Neuronal stem cell (in vitro differentiated cells): ENCODE measurements at regions not wholly inside any gene's neighbourhood (a gene's known extent, or its start where the extent isn't known, plus 50 kb on each side); places are given as distances from the start of the nearest gene placed in this dataset.
A peak's percentile ranks its signal among the peaks of the same experiment; 100 is the strongest.

Source experiments
- DNase-seq: peaks from one replicate; pipeline ENCODE4 v3.0.0-alpha.2; 2013; ENCODE audit warnings: low spot score
- H2AFZ ChIP-seq: one replicate; pipeline ENCODE4 v1.6.1; 2013; ENCODE audit warnings: mild to moderate bottlenecking, low read length, inconsistent platforms
- H2AK5ac ChIP-seq: 2 replicates; pipeline ENCODE4 v1.6.1; 2013; ENCODE audit warnings: low read depth, mild to moderate bottlenecking, inconsistent platforms, low read length, moderate library complexity, mixed read lengths
- H2BK120ac ChIP-seq: 2 replicates; pipeline ENCODE4 v1.6.1; 2013; ENCODE audit warnings: low read depth, mild to moderate bottlenecking, inconsistent platforms, low read length, moderate library complexity, mixed read lengths
- H2BK12ac ChIP-seq: one replicate; pipeline ENCODE4 v1.6.1; 2013; ENCODE audit warnings: low read length, inconsistent platforms
- H2BK15ac ChIP-seq: 2 replicates; pipeline ENCODE4 v1.6.1; 2013; ENCODE audit warnings: mild to moderate bottlenecking, low read length, inconsistent platforms, mixed read lengths
- H2BK5ac ChIP-seq: one replicate; pipeline ENCODE4 v1.6.1; 2013; ENCODE audit warnings: inconsistent platforms, mild to moderate bottlenecking, low read length, moderate library complexity
- H3K14ac ChIP-seq: one replicate; pipeline ENCODE4 v1.6.1; 2013; ENCODE audit warnings: low read length, inconsistent platforms
- H3K18ac ChIP-seq: 2 replicates; pipeline ENCODE4 v1.6.1; 2013; ENCODE audit warnings: low read length, inconsistent platforms
- H3K23ac ChIP-seq: 2 replicates; pipeline ENCODE4 v1.6.1; 2013; ENCODE audit warnings: low read depth, mild to moderate bottlenecking, mixed read lengths, low read length, inconsistent platforms; ENCODE audit not compliant: poor library complexity
- H3K27ac ChIP-seq: replicated peaks from 3 replicates; pipeline ENCODE4 v1.5.1; 2013; ENCODE audit warnings: low read length, inconsistent platforms
- H3K27me3 ChIP-seq, 3 experiments: 2 replicates each; pipeline ENCODE4 v1.6.1; 2013; ENCODE audit warnings: low read length in 3 of 3, mild to moderate bottlenecking in 2 of 3, inconsistent platforms in 1 of 3, low read depth in 1 of 3, mixed read lengths in 1 of 3, moderate library complexity in 1 of 3; ENCODE audit not compliant: control insufficient read depth in 3 of 3, insufficient read depth in 3 of 3
- H3K36me3 ChIP-seq, 2 donors: replicated peaks in 1 of 2; 2 replicates each; pipeline ENCODE4 v1.6.1; 2013; ENCODE audit warnings: low read length in 2 of 2; ENCODE audit not compliant: control insufficient read depth in 2 of 2, insufficient read depth in 2 of 2
- H3K4ac ChIP-seq: 2 replicates; pipeline ENCODE4 v1.6.1; 2013; ENCODE audit warnings: inconsistent platforms, mild to moderate bottlenecking, low read length, moderate library complexity
- H3K4me1 ChIP-seq, 2 donors: 1 replicate in 1 of 2; 2 replicates in 1 of 2; pipeline ENCODE4 v1.6.1; 2013; ENCODE audit warnings: low read length in 2 of 2, low read depth in 1 of 2; ENCODE audit not compliant: control insufficient read depth in 2 of 2, insufficient read depth in 1 of 2
- H3K4me2 ChIP-seq: one replicate; pipeline ENCODE4 v1.6.1; 2013; ENCODE audit warnings: mild to moderate bottlenecking, low read length, inconsistent platforms; ENCODE audit not compliant: insufficient read depth, poor library complexity, severe bottlenecking
- H3K4me3 ChIP-seq, 2 donors: 2 replicates each; pipeline ENCODE4 v1.5.1; 2013; ENCODE audit warnings: low read length in 2 of 2, mild to moderate bottlenecking in 2 of 2, inconsistent platforms in 1 of 2, moderate library complexity in 1 of 2
- H3K79me1 ChIP-seq: one replicate; pipeline ENCODE4 v1.6.1; 2013; ENCODE audit warnings: low read depth, mild to moderate bottlenecking, inconsistent platforms, low read length, moderate library complexity
- H3K9ac ChIP-seq: one replicate; pipeline ENCODE4 v1.6.1; 2013; ENCODE audit warnings: mild to moderate bottlenecking, low read depth, low read length, inconsistent platforms; ENCODE audit not compliant: poor library complexity
- H3K9me3 ChIP-seq, 2 donors: replicated peaks in 1 of 2; 2 replicates each; pipeline versions ENCODE3 to v1.6.1; 2013; ENCODE audit warnings: low read length in 2 of 2, mild to moderate bottlenecking in 2 of 2, inconsistent platforms in 1 of 2, low read depth in 1 of 2, mixed read lengths in 1 of 2, moderate library complexity in 1 of 2; ENCODE audit not compliant: control insufficient read depth in 2 of 2, insufficient read depth in 1 of 2
- H4K8ac ChIP-seq: one replicate; pipeline ENCODE4 v1.6.1; 2013; ENCODE audit warnings: low read depth, mild to moderate bottlenecking, inconsistent platforms, low read length, moderate library complexity
- H4K91ac ChIP-seq: one replicate; pipeline ENCODE4 v1.6.1; 2013; ENCODE audit warnings: low read length, low read depth, mild to moderate bottlenecking, inconsistent platforms; ENCODE audit not compliant: poor library complexity
- WGBS, 2 donors: extraction: QIAGEN DNeasy Blood & Tissue Kit; methylation state at CpG; one replicate each; pipeline ENCODE4 v1.1.7; 2013; ENCODE audit warnings: missing lambda C conversion rate in 2 of 2, mixed read lengths in 1 of 2; ENCODE audit not compliant: insufficient read length in 2 of 2, insufficient replicate concordance in 1 of 2; ENCODE audit errors: extremely low coverage in 2 of 2; 5-methylcytosine and 5-hydroxymethylcytosine counted together

DNA sequence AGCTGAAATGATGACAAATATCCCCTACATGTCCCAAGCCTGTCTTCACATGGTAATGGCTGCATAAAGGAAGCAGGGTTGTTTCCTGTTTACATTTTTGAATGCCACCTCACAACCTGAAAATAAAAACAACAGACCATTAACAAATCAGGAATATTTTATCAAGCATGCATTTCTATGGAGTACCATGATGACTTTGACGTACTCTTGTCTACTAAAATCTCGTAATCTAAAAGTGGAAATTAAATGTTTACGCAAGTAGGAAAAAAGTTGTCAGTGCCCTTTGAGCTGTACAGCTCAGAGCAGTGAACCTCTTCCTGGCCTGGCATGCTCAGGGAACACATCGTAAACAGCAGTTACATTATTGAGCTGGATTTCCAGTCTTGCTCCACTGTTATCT, 194.1 kb downstream of the INHBA start:
- no peak overlapping the region for H3K9ac ChIP-seq
- H3K14ac ChIP-seq = no peak overlapping the region
- no peak for DNase-seq
- no peak overlapping the region for H4K8ac ChIP-seq
- no peaks in the 10 kb centered on the region for H3K79me1 ChIP-seq
- no peak overlapping the region for H3K4ac ChIP-seq
- H3K9me3 ChIP-seq = no peaks in the 10 kb centered on the region
- no CpG with 5 or more reads among the region's 4 CpGs for WGBS, 2 donors
- H2AK5ac ChIP-seq = no peak overlapping the region
- H4K91ac ChIP-seq = no peak overlapping the region
- H3K18ac ChIP-seq = no peak overlapping the region
- no peak overlapping the region for H2BK12ac ChIP-seq
- H3K36me3 ChIP-seq = no peaks in the 10 kb centered on the region
- no peaks in the 10 kb centered on the region for H3K27me3 ChIP-seq
- H3K4me2 ChIP-seq = no peak overlapping the region
- no peak overlapping the region for H3K4me3 ChIP-seq
- H2BK120ac ChIP-seq = no peak overlapping the region
- peaks cover 0 to 4% of the 10 kb centered on the region in 2 donors for H3K4me1 ChIP-seq
- H2BK15ac ChIP-seq = no peak overlapping the region
- H2BK5ac ChIP-seq = no peak overlapping the region
- no peak overlapping the region for H3K23ac ChIP-seq
- peak overlapping the region; percentile 27 for H2AFZ ChIP-seq
- H3K27ac ChIP-seq = no peak overlapping the region

DNA sequence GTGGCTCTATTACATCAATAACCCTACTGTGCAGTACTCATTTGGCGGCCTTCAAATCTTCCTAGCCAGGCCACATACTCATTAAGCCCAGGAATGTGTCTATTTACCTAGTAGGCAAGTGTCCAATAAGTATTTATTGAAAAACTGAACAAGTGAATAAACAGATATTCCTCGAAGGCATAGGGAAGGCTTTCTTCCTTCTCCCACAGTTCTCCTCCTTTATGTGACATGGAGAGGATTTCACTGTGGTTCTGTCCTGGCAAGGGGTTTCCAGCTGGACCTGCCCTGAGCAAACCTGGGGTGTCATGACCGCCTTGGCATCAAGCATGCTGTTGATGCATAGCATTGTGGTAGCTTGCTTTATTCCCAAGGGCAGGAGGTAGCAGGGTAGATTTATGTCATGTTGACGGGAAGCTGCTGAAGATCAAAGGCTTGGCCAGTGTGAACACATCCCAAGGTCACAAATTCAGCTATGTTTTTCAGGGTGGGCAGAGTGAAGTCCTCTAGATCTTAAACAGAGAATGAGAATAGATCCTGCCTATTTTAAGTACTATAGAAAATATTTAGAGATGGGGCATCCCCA, 195.1 kb downstream of the INHBA start:
- no peak overlapping the region for H3K23ac ChIP-seq
- no peak overlapping the region for H2BK12ac ChIP-seq
- H3K4me3 ChIP-seq = no peak overlapping the region
- H2AK5ac ChIP-seq = no peak overlapping the region
- no peak overlapping the region for H3K4me2 ChIP-seq
- H3K9me3 ChIP-seq = no peaks in the 10 kb centered on the region
- H3K36me3 ChIP-seq = no peaks in the 10 kb centered on the region
- H4K91ac ChIP-seq = no peak overlapping the region
- no peak overlapping the region for H3K14ac ChIP-seq
- H4K8ac ChIP-seq = no peak overlapping the region
- H3K4me1 ChIP-seq = peaks cover 0 to 4% of the 10 kb centered on the region in 2 donors
- H3K79me1 ChIP-seq = no peaks in the 10 kb centered on the region
- no peak overlapping the region for H3K27ac ChIP-seq
- H2BK15ac ChIP-seq = no peak overlapping the region
- WGBS, 2 donors = no CpG with 5 or more reads among the region's 4 CpGs
- no peak overlapping the region for H3K18ac ChIP-seq
- H3K4ac ChIP-seq = no peak overlapping the region
- H2AFZ ChIP-seq = no peak overlapping the region
- H2BK120ac ChIP-seq = no peak overlapping the region
- no peak overlapping the region for H3K9ac ChIP-seq
- no peaks in the 10 kb centered on the region for H3K27me3 ChIP-seq
- DNase-seq = no peak
- no peak overlapping the region for H2BK5ac ChIP-seq

DNA sequence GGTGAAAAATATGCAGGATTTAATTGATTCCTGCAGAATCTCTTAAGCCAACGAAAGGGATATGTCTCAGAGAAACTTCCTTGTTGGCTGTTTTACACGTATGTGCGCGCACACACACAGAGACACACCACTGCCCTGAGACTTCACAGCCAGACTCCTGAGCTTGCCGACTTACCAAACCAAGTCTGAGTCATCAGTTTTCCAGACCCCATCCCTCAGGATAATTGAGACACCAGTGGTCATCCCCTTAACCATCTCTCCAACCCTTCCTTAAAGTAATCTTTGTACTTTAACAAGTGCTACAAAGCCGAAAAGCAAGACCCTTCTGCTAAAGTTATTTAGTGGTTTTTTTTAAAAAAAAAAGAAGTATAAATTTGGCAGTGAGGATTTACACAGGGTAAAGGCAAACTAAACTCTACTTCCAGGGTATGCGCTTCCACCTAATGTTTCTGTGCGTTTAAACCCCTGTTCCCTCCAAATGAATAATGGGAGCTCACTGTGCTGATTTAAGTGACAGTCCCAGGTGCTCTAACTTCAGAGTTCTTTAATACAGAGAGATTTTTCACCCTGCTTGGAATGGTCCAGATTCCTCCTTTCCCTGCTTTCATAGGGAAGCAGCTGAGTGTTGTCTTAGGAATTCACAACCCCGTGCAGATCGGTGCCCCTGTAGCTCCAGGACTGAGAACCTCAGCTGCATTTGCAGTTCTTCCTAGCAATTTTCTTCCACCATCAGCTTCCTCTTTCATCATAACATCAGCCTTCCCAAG, 198.5 kb downstream of the INHBA start:
- Histone ChIP-seq H4K8ac (no peak overlapping the region), H3K18ac (no peak overlapping the region), H3K4me3 (no peak overlapping the region), H2BK5ac (no peak overlapping the region), H3K4me1 (peaks cover 0 to 4% of the 10 kb centered on the region in 2 donors), H3K36me3 (no peaks in the 10 kb centered on the region), H2AK5ac (no peak overlapping the region), H2BK12ac (no peak overlapping the region), H3K9ac (no peak overlapping the region), H3K4me2 (no peak overlapping the region), H2BK120ac (no peak overlapping the region), H3K27me3 (no peaks in the 10 kb centered on the region), H2BK15ac (no peak overlapping the region), H4K91ac (no peak overlapping the region), H3K14ac (no peak overlapping the region), H3K27ac (no peak overlapping the region), H3K9me3 (no peaks in the 10 kb centered on the region), H2AFZ (no peak overlapping the region), H3K23ac (no peak overlapping the region), H3K4ac (no peak overlapping the region), H3K79me1 (no peaks in the 10 kb centered on the region)
- DNase-seq = no peak
- WGBS, 2 donors = no CpG with 5 or more reads among the region's 10 CpGs

DNA sequence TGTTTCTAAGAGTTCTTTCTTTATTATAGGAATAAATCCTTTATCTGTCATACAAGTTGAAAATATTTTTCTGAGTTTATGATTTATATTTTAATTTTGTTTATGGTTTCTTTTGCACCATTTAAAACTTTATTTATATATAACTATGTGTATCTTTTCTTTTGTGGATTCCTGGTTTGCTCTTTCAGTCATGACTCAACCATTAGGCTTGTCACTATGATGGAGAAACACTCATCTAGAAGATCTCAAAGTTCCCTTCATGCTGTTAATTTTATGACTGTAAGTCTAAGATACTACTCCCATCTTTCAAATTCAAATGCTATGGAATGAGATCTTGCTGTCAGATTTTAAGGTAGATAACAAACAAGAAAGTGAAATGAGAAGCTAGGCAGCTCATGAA, 199.5 kb downstream of the INHBA start:
- Histone ChIP-seq H3K9me3 (no peaks in the 10 kb centered on the region), H4K8ac (no peak overlapping the region), H2BK15ac (no peak overlapping the region), H3K27ac (no peak overlapping the region), H2AFZ (no peak overlapping the region), H3K4me3 (no peak overlapping the region), H2AK5ac (no peak overlapping the region), H3K4ac (no peak overlapping the region), H3K27me3 (no peaks in the 10 kb centered on the region), H2BK120ac (no peak overlapping the region), H3K79me1 (no peaks in the 10 kb centered on the region), H3K9ac (no peak overlapping the region), H4K91ac (no peak overlapping the region), H3K4me1 (peaks cover 0 to 3% of the 10 kb centered on the region in 2 donors), H2BK12ac (no peak overlapping the region), H3K14ac (no peak overlapping the region), H2BK5ac (no peak overlapping the region), H3K4me2 (no peak overlapping the region), H3K23ac (no peak overlapping the region), H3K36me3 (no peaks in the 10 kb centered on the region), H3K18ac (no peak overlapping the region)
- DNase-seq = no peak
